CD4-positive, alpha-beta T cell (primary cell): ENCODE measurements at regions not wholly inside any gene's neighbourhood (a gene's known extent, or its start where the extent isn't known, plus 50 kb on each side); places are given as distances from the start of the nearest gene placed in this dataset.

Source experiments
- ATAC-seq: fragments of 200-7000 bp; cut with Tn5 transposase; one replicate; pipeline ENCODE4 v1.10.0; 2022; ENCODE audit warnings: mild to moderate bottlenecking; ENCODE audit not compliant: poor library complexity
- CTCF ChIA-PET: fragments of 350-600 bp; sonication (Branson Sonifier 250); formaldehyde crosslinking; loops from one replicate; lab custom pipeline; 2021; ENCODE audit warnings: antibody characterized with exemption, inconsistent platforms; lab: Charles Lee
- POLR2A ChIA-PET: fragments of 350-600 bp; sonication (Branson Sonifier 250); formaldehyde crosslinking; loops from one replicate; lab custom pipeline; 2021; ENCODE audit warnings: antibody characterized with exemption, inconsistent platforms; lab: Charles Lee
- DNase-seq, 14 experiments: peaks; one replicate each; pipeline ENCODE4 v3.0.0-alpha.2; 2013 to 2020; ENCODE audit warnings: mixed read lengths in 2 of 14
- H3K27ac ChIP-seq, 2 donors: one replicate each; pipeline versions ENCODE4 v1.5.1 to v1.7.0; 2013; ENCODE audit warnings: low read length in 2 of 2, low read depth in 1 of 2, mild to moderate bottlenecking in 1 of 2
- H3K27me3 ChIP-seq, 2 experiments: 1 replicate in 1 of 2; 2 replicates in 1 of 2; pipeline versions ENCODE4 v1.6.1 to v1.7.0; 2013; ENCODE audit warnings: low read length in 2 of 2, control low read depth in 1 of 2, mild to moderate bottlenecking in 1 of 2, moderate library complexity in 1 of 2; ENCODE audit not compliant: insufficient read depth in 2 of 2, control insufficient read depth in 1 of 2
- H3K36me3 ChIP-seq: one replicate; pipeline ENCODE4 v1.6.1; 2013; ENCODE audit warnings: low read length, control low read depth; ENCODE audit not compliant: insufficient read depth
- H3K4me1 ChIP-seq: one replicate; pipeline ENCODE4 v1.6.1; 2013; ENCODE audit warnings: low read length, control low read depth; ENCODE audit not compliant: insufficient read depth
- H3K4me3 ChIP-seq: one replicate; pipeline ENCODE4 v1.5.1; 2013; ENCODE audit warnings: mild to moderate bottlenecking, low read length, moderate library complexity
- H3K9me3 ChIP-seq, 2 experiments: 1 replicate in 1 of 2; 2 replicates in 1 of 2; pipeline versions ENCODE4 v1.6.1 to v1.7.0; 2013; ENCODE audit warnings: low read length in 2 of 2, mild to moderate bottlenecking in 2 of 2, control low read depth in 1 of 2, moderate library complexity in 1 of 2; ENCODE audit not compliant: control insufficient read depth in 1 of 2, insufficient read depth in 1 of 2
- H3K27ac Mint-ChIP-seq: one replicate; pipeline ENCODE4 v1.8.0; 2020; ENCODE audit warnings: mixed read lengths
- H3K27me3 Mint-ChIP-seq: one replicate; pipeline ENCODE4 v1.8.0; 2021; ENCODE audit warnings: mixed read lengths
- H3K36me3 Mint-ChIP-seq: one replicate; pipeline ENCODE4 v1.8.0; 2021; ENCODE audit warnings: low read depth, mixed read lengths
- H3K4me1 Mint-ChIP-seq: one replicate; pipeline ENCODE4 v1.8.0; 2021; ENCODE audit warnings: low read depth, mixed read lengths
- H3K4me3 Mint-ChIP-seq: one replicate; pipeline ENCODE4 v1.8.0; 2020; ENCODE audit warnings: mild to moderate bottlenecking, mixed read lengths
- H3K9me3 Mint-ChIP-seq: one replicate; pipeline ENCODE4 v1.8.0; 2020; ENCODE audit warnings: mixed read lengths
- CTCF ChIP-seq: fragments of 200-600 bp; IDR thresholded peaks from one replicate; pipeline ENCODE4 v1.8.0; 2022; ENCODE audit warnings: antibody characterized with exemption, mild to moderate bottlenecking
- intact Hi-C, 2 experiments: fragments of 100-400 bp; cut with DNase I in 1 of 2; cut with micrococcal nuclease in 1 of 2; formaldehyde crosslinking; loops; one replicate each; pipeline versions ENCODE4 v1.15.1 to v1.9.0; 2023 to 2025; cut with DNase I, micrococcal nuclease

GRCh38 chr11:70545610-70545912 is 147.2 kb downstream of the CTTN start:
- ChIA-PET POLR2A (no interaction called here), CTCF (no interaction called here)
- DNase-seq: no peak

GRCh38 chr11:70546191-70546940 is 148.0 kb downstream of the CTTN start:
- H3K27ac Mint-ChIP-seq: no peak overlapping the region
- no peaks in the 10 kb centered on the region for H3K4me1 Mint-ChIP-seq
- no peaks in the 10 kb centered on the region for H3K9me3 Mint-ChIP-seq
- Histone ChIP-seq H3K27ac (no peak overlapping the region), H3K27me3 (no peaks in the 10 kb centered on the region), H3K9me3 (peaks cover 0 to 31% of the 10 kb centered on the region in 2 experiments), H3K4me3 (no peak overlapping the region), H3K4me1 (no peaks in the 10 kb centered on the region), H3K36me3 (no peaks in the 10 kb centered on the region)
- no peak for TF ChIP-seq CTCF
- H3K27me3 Mint-ChIP-seq: peaks cover 4% of the 10 kb centered on the region
- ATAC-seq (no peak), DNase-seq (no peak)
- no peak overlapping the region for H3K4me3 Mint-ChIP-seq
- H3K36me3 Mint-ChIP-seq: no peaks in the 10 kb centered on the region
- CTCF ChIA-PET: no interaction called here
- intact Hi-C loops: no loop called here
- POLR2A ChIA-PET: no interaction called here

More at GRCh38 chr11:70545610-70545912, 147.2 kb downstream of the CTTN start:
- Mint-ChIP-seq H3K27me3 (peaks cover 4% of the 10 kb centered on the region), H3K36me3 (no peaks in the 10 kb centered on the region), H3K9me3 (no peaks in the 10 kb centered on the region), H3K4me1 (no peaks in the 10 kb centered on the region), H3K27ac (no peak overlapping the region), H3K4me3 (no peak overlapping the region)
- no peaks in the 10 kb centered on the region for H3K36me3 ChIP-seq
- no peak overlapping the region for H3K27ac ChIP-seq
- no peak for ATAC-seq
- H3K4me1 ChIP-seq: no peaks in the 10 kb centered on the region
- H3K4me3 ChIP-seq: no peak overlapping the region
- no peak for TF ChIP-seq CTCF
- H3K27me3 ChIP-seq: no peaks in the 10 kb centered on the region
- intact Hi-C loops: no loop called here
- peaks cover 0 to 34% of the 10 kb centered on the region in 2 experiments for H3K9me3 ChIP-seq

GRCh38 chr11:70547386-70547785 is 149.1 kb downstream of the CTTN start:
- no peaks in the 10 kb centered on the region for H3K36me3 Mint-ChIP-seq
- H3K27me3 ChIP-seq: no peaks in the 10 kb centered on the region
- no peak overlapping the region for H3K27ac ChIP-seq
- H3K27me3 Mint-ChIP-seq: peaks cover 4% of the 10 kb centered on the region
- H3K9me3 Mint-ChIP-seq: no peaks in the 10 kb centered on the region
- no peaks in the 10 kb centered on the region for H3K4me1 ChIP-seq
- DNase-seq (no peak), ATAC-seq (no peak)
- no peak for TF ChIP-seq CTCF
- ChIA-PET CTCF (no interaction called here), POLR2A (no interaction called here)
- intact Hi-C loops: no loop called here
- no peak overlapping the region for H3K4me3 ChIP-seq
- H3K36me3 ChIP-seq: no peaks in the 10 kb centered on the region
- peaks cover 0 to 22% of the 10 kb centered on the region in 2 experiments for H3K9me3 ChIP-seq
- no peak overlapping the region for H3K27ac Mint-ChIP-seq
- no peaks in the 10 kb centered on the region for H3K4me1 Mint-ChIP-seq
- H3K4me3 Mint-ChIP-seq: no peak overlapping the region
